ENCODE measurements at regions not wholly inside any gene's neighbourhood (a gene's known extent, or its start where the extent isn't known, plus 50 kb on each side); places are given as distances from the start of the nearest gene placed in this dataset.

DNA sequence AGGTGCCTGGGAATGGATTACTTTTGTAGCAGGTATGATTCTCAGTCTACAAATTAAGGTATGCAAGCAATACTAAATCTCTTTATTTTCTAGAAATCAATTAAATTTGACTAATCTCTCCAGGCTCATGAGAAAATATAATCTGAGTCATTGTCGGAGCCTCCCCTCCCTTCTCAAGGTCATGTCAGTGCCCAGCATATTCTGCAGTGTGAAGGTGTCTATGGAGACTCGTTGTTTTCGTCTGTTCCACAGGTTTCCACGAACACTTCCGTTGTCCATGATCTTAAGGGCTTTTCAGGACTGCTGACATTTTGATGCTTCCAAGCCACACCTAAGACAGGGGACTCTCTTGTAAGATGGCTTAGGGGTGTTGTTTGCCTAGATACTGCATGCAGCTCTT, 56.6 kb upstream of the SCOC start:
- no peak for DNase-seq

DNA sequence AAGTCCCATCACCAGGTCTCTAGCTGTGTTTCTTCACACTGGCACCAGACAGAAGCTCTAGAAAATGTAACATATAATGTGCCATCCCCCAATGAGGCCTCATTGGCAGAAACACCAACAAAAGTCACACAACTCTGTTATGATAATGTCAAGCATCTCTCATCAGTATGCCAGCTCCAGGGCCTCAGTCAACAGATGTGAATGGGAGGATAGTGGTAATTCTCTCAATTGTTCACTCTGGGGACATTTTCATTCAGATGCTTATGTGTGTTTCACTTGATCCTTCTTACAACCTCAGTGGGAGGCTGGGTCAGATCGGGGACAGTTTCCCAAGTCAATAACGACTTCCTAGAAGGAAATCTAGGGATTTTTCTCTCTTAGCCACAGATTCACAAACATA, 57.5 kb upstream of the SCOC start:
- no peak for DNase-seq

DNA sequence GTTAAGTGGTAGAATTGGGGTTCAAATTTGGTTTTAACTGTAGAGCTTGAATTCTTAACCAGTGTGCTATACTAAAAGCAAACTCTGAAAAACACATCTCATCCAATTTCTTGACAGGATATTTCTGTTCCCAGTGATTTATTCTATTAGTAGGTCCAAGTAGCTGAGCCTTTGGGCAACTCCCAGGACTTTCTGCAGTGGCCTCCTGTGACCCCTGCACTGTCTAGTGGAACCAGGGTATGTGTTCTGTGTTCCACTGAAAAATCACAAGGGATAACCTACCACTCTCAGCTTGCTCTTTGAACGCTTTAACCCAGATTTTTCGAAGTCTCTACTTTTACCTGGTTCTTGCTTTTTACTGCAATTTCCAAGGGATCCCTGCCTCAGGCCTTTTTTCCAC, 58.0 kb upstream of the SCOC start:
- no peak for DNase-seq

DNA sequence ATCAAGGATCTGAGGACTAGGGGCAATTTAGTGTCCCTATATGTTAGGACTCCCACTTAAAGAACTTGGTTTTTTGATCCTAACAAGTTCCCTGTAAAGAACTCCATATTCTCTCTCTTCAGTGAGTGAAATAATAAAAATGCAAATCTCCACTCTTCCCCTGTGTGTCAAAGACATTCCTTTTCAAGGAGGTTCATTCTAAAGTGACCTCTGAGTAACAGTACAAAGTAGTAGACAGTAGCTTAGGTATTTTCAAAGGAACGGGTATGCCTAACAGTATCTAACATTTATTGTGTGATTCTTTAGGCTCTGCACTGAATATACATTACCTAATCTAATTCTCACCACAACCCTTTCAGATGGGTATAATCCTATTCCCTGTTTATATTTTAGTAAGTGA, 58.4 kb upstream of the SCOC start:
- DNase-seq: no peak

DNA sequence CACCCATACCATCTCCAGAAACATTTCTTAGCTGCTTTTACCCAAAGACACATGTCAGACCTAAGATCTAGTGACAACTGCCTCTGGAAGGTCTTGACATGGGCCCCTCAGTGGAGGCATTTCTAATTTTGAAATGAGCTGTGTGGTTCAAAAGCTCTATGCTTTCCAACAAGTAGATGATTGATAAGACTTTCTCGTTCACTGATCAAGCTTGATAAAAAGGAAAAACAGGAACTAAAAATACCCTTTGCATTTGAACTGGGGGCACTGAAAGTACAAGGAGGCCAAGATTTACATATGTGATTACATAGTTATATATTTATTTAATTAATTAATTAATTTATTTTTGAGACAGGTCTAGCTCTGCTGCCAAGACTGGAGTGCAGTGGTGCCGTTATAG, 61.3 kb upstream of the SCOC start:
- DNase-seq: no peak

DNA sequence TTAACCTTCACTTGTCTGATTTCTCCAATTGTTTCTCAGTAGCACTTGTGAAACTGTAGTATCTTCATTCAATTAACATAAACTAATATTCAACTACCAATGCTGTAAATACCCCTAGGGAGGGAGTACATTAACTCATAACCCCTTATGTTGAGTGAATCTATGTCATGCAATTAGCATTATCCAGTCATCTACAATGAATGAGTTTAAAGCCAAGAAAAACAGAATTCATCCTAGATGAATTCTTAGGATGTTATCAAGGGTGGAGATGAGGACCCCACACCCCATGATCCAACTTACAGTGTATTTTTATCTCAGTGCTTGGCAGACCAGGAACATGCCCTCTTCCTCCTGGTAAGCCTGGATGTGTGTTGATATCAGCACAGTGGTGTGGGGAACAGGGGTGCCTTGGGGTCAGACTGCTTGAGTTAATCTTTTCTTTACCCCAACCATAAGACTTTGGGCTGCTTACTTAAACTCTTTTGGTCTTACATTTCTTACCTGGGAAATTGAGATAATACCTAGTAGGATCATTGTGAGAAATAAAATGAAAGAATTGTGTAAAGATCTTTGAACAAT, 62.1 kb upstream of the SCOC start:
- DNase-seq: no peak

DNA sequence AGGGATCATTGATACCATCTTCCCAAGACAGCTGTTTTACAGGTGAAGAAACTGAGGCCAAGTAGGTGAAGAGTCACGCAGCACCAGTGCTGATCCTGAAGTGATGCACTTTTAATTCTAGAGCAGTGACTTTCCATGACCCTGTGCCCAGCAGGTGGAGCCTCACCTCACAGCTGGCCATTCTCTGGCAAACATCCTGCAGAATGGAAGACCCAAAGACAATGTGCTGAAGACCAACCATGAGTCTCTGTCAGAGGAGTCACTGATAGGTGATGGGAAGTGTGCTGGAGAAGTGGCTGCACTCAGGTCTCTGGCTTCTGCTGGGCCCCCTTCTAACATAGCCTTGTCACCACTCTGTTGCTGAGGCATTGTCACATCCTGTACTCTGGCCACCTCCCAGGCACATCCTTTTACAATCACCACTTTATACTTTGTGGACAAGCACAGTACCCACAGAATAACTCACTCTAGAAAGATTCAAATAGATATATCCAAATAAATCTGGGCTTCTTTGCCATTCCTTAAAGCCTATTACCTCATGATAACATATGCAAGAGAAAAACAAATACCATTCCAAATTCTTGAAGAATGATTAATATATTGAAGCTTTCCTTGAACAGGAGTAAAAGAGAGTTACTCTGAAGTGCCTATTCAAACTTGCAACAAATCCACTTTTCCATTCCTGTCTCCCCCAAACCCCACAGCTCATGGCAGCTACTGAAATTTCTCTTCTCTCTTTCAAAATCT, 64.1 kb upstream of the SCOC start:
- DNase-seq: no peak

DNA sequence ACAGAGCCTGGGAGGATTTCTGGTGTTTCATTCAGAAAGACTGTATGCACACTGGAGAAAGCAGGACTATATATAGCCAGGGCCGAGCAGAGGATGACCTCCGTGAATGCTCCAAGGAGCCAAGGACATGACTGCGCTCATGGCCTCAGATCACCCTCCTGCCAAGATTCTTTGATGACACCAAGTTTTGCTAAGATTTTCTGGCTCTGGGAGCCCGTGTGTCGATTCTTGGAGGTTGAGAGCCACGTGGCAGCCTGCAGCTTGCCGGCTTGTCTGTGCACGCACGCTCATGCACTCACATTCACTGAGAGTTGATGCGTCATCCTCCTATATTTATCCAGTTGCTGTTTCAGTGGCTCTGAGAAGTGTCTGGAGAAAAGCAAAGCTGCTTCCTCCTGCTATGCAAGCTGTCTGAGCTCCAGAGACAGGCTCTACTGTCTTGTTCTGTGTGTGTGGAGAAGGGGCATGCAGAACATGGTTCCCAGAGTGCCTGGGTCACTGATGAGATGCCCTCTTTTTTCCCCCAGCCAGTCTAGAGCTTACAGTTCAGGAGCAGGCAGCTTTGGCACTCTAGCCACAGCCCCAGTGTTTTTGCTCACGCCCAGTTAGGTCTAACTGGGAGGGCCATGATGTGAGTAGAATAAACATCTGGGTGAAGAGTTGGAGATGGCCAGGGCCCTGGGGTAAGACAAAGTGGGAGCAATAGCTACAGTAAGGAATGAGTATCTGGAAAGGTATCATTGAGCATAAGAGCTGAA, 64.9 kb upstream of the SCOC start:
- no peak for DNase-seq

DNA sequence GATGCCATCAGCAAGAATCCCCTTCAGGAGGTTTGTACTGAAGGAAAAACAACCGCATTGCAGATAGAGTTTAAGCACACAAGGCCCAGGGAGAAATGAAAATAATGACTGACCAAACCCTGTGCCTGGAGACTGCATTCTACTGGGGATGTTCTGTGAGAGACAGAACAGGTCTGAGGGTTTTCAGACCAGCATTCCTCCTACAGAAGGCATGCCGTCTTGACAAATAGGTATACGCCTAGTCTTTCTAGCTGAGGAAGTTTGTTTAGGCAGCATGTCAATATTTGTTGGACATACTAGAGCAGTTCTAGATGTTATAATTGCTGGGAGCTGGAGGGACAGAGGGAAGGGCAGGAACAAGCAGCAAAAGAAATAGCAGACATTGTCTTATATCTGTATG, 68.4 kb upstream of the SCOC start:
- DNase-seq: no peak

DNA sequence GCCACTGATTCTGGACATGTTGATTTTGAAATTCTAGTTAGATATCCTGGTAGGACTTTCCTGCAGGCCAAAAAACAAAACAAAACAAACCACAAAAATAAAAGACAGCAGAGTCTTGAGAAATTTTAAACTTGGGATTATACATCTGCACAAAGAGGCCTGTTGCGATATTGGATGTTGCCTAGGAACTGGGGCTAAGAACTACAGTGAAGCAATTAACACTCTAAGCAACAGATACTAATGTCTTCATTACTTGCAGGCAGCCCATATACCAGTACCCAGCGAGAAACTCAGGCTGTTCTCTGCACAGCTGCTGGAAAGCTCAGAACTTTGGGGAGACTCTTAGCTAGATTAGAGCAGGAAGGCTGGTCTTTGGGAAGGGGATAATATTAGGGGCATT, 69.1 kb upstream of the SCOC start:
- DNase-seq: no peak

DNA sequence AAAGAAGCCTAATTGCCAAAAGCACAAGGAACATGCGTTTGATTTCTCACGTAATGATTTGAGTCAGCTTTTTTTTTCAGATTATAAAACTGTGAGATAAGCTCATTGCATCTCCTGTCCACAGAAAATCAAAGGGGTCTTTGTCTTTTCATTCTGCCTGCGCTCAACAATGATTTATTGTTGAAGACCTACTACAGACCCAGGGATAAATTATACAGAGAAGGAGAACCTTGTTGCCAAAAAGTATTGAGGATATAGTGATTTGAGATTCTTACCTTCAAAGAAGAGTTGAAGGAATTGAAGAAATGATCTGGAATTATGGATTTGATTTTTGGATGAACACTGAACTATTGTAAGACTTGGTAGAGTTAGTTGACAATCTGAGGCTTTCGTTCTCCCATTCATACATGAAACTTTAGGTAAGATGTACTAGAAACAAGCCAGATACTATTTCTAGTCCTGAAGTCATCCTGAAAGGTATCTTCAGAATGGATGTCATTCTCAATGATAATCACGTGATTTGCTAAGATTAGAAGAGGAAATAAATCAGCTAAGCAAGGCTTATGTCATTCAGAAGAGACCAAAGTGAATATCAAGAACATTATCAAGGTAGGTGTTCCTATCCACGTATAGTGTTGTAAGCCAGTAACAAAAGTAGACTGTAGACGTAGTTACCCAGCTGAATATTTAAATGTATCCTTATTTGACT, 71.1 kb upstream of the SCOC start:
- DNase-seq: no peak

DNA sequence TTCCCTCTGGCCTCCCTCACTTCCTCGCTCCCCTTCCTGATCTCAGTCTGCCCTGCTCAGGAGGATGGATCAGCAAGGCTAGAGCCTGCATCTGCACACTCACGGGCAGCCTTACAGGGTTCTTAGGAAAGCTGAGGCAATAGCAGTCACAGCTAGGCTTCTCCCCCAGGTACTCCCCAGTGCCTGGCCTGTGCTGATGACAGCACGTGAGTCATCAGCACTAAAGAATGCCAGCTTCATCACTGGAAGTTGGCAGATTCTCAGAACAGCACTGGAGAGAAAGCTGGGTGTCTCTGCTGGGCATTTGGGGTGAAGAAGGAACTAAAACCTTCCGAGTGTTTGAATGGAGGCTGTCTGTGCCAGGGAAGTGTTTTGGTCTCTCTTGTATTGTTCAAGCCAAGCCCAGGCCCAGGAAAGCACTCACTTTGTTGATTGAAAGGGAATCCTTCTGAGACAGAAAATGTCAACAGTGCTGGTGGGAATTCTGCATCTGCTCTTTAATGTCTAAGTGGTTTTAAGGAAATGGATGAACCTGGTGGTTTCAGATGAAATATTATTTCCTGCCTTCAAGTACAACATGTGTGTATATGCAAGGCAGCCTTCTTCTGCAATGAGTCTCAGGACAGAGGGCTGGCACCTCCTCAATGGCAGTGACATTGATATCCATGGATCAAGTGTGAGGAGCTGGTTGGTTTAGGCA, 73.0 kb upstream of the SCOC start:
- DNase-seq: no peak

DNA sequence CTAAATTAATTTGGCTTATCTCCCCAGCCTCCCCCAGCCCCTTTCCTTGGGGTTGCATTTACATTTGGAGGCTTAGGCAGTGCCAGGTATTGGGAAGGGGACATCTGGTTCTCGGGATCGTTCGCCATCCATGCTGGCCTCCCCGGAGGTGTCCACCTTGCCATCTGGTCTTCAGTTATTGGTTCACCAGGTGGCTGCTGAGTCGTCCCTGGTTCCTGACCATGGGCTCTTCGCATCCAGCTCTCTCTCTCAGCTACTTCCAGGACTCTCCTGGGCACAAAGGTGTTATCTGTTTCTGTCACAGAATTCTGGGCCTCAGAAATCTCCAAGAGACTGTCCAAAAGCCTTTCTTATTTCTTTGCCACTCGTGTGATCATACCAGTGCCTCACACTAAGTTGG, 75.4 kb upstream of the SCOC start:
- DNase-seq: no peak

DNA sequence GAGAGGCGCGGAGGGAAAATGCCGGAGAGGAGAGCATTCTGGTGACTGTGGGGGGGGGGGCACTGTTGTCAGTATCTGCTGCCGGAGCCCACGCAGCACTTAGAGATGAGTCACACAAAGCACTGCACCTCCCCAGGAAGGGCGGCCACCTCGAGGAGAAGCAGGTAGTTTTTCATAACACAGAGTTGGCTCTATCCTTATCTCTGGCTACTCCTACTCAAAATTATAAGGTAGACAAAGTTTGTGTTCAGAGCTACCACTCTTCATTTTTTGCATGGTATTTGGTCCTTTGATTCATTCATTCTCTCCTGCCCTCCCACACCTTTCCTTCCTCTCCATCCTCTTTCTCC, 76.2 kb upstream of the SCOC start:
- DNase-seq: no peak

DNA sequence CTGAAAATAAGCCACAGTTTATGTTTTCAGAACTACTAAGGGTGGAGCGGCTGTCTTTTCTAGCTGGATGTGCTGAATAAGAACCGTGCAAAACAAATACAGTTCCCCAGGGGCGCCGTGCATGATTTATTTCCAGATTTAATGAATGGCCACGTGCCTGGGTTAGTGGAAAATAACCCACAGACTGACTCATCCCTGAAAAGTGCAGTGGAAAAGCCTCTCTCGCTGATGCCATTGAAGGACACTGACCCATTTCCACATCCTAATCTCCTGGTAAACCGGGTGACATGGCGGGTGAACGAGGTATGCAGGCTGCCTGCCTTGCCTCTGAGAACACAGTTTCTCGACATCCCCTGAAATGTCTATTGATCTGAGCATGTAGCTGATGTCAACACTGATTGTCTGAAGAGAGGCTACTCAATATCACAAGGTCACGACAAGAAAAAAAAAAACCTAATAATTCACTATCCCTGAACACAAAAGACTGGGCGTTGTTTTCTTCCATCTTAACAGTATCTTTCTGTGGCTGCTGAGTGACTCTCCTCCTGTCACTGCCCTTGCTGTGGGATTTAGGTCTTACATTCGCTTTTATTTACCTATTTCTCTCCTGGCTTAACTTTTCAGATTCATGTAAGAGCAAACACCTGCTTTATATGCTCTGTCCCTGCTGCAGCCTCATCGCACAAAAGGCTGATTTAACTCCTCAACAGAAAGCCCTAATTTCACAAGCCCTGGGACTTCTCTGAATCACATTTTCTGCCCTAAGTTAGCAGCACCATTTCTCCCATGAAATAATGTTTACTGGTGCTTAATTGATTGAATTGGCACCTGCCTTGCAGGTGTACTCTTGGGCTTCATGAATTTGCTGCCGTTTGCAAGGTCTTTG, 76.9 kb upstream of the SCOC start:
- no peak for DNase-seq

DNA sequence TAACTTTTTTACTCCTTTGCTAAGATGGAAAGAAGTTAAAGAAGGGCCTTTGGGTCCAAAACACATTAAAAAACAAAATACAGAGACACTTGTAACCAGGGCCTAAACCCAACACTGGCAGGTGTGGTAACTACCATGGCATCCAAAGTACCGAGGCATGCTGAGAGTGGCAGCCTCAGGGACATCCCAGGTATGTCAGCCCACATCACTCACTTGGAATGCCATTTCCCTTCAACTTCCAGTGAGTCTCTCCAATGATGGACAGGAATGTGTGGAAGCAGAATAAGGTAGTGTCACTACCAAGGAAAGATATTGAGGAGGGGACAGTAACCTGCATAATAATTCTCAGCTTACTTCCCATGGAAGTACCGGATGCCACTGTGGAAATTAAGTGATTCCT, 79.5 kb upstream of the SCOC start:
- DNase-seq: no peak

DNA sequence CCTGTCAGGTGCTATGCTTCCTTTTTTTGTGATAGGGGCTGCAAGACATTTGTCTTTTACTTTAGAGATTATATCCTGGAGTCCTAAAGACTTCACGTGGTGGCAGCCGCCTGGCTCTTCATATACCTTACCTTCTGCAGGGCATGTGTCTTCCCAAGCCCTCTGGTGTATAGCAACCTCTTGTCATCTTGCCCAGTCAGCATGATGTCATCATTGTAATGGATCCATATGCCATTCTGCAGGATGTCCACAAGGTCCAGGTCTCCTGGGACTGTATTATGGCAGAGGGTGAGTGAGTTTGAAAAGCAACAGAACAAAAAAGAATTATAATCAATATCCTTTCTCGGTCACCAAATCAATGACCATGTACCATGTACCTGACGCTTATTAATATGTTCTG, 82.2 kb upstream of the SCOC start:
- DNase-seq: no peak

DNA sequence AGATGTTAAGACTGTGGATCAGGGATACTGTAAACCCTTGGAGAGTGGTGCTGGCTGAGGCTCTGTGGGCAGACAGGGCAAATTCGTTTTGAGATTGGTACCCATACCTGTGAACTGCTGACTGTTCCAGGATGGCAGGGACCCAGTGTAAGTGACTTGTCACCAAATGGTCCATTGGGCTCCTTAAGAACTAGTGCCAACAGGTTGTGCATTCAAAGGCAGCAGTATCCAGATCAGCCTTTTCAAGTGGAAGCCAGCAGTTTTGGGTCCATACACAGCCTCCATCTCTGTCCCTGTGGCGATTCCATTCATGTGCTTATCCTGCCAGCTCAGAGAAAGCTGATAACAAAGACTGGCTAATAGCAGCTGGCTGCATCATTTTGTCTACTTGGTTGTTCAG, 84.0 kb upstream of the SCOC start:
- no peak for DNase-seq

DNA sequence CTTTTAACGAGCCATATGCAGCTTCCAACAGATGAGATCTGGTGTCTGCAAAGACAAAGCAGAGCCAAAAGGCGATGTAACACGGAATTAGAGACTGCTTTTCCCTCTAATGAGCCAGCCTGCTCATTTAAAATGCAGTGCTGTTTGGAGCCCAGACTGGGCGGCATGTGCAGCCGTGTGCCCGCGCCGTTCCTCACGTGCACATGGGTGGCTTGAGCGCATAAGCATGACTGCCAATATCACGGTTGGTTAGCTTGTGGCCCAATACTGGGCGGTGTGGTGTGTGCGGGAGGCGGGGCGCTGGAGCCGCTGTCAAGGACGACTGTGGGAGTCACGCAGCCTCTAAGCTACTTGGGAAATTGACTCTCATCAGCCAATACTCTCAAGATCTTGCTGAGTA, 87.0 kb upstream of the SCOC start:
- DNase-seq: no peak

DNA sequence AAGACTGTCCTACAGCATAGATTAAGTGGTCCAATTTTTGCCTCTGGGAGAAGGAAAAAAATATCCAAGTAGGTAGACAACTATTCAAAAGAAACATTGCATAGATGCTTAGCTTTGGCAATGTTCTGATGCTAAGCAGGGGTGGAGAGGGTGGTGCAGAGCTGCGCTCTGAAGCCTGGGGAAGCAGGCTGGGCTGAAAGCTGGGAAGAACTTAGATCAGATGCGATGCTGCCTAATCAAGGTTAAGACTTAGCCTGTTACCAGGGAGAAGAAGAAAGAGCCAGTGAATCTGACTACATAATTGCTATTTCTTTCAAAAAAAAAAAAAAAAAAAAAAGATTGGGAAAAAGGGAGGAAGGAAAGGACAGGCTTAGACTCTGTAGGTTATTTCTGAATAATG, 89.0 kb upstream of the SCOC start:
- no peak for DNase-seq

DNA sequence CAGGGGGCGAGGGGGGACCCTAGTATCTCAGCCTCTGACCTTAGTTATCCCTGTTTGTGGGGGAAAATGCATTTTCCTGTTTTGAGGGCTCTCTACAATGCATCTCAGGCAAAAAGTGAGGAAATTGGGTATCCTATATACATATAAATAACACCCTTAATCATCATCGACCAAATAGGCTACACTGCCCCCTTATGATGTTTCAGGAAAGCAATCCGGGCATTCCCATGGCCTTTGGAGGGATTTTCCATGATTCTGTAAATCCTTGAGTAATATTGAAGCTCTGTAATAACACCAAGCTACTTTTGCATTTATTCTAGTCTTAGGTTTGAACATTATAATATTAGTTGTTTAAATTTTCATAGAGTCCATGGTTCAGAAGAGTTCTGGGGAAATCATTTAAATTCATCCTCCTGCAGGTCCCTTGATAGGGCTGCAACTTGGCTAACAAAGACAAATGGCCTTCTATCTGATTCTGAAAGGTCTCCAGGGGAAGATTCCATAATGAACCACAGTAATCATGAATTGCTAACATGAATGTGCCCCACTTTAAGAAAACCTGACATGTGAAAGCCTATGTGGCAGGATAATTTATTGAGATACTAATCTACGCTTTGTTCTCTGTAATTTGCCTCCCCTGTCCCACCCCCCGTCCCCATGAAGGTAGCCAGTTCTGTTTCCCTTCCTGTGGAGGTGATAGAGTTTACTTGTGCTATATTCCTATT, 91.5 kb upstream of the SCOC start:
- no peak for DNase-seq

DNA sequence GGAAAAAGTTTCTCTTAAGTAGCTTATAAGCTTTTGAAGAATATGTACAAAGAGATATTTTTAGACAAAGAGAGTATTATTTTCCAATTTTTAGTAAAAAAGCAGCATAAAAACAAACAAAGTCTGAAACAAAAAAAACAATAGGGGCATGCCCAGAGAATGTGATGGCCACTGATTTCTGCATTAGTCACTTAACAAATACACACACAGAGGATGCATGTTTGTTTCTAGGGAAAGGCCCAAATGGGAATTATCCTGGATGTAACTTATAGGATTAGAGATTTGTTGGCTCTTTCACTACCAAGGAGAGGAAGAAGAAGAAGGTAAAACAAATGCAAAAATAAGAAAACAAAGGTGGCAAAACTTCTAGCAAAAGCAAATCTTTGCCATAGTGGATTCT, 95.9 kb upstream of the SCOC start:
- DNase-seq: no peak

All from activated CD4-positive, alpha-beta T cell treated with anti-CD3 and anti-CD28 coated beads, Interleukin-2, amount 50 U/mL, for 48 hours (primary cell).